Tibial nerve (tissue), 4 donors: ENCODE measurements at regions not wholly inside any gene's neighbourhood (a gene's known extent, or its start where the extent isn't known, plus 50 kb on each side); places are given as distances from the start of the nearest gene placed in this dataset.
"Not testable (repeated sequence)": the region's sequence is repeated elsewhere in the genome, so short reads cannot be mapped to it uniquely, and the experiment has no call there.

Experiments
- DNase-seq, 2 donors: peaks; one replicate each; pipeline ENCODE4 v3.0.0-alpha.2; 2019; ENCODE audit warnings: low spot score in 2 of 2
- H3K27ac ChIP-seq, 4 donors: fragments of 200-600 bp; sonication (generic) in 3 of 4; one replicate each; pipeline ENCODE4 v1.5.1; 2017 to 2019; ENCODE audit warnings: mild to moderate bottlenecking in 1 of 4
- H3K27me3 ChIP-seq, 2 donors: fragments of 200-600 bp; sonication (generic) in 1 of 2; one replicate each; pipeline versions ENCODE4 v1.5.1 to v1.6.0; 2017 to 2019
- H3K36me3 ChIP-seq, 3 donors: fragments of 200-600 bp; sonication (generic); one replicate each; pipeline ENCODE4 v1.5.1; 2018 to 2019
- H3K4me1 ChIP-seq, 4 donors: fragments of 200-600 bp; sonication (generic) in 3 of 4; one replicate each; pipeline ENCODE4 v1.5.1; 2017 to 2019
- H3K4me3 ChIP-seq, 4 donors: fragments of 200-600 bp; sonication (generic) in 3 of 4; one replicate each; pipeline ENCODE4 v1.5.1; 2017 to 2019; ENCODE audit warnings: mild to moderate bottlenecking in 1 of 4, moderate library complexity in 1 of 4
- H3K9me3 ChIP-seq, 4 donors: fragments of 200-600 bp; sonication (generic) in 3 of 4; one replicate each; pipeline ENCODE4 v1.5.1; 2017 to 2019
- EP300 ChIP-seq, 2 donors: sonication (generic); formaldehyde crosslinking; IDR thresholded peaks; one replicate each; pipeline ENCODE4 v1.6.1; 2017; ENCODE audit warnings: antibody characterized with exemption in 2 of 2, mild to moderate bottlenecking in 1 of 2
- POLR2A ChIP-seq, 2 donors: fragments of 450-650 bp; IDR thresholded peaks; one replicate each; pipeline ENCODE4 v1.6.1; 2017; ENCODE audit warnings: antibody characterized with exemption in 2 of 2, mild to moderate bottlenecking in 2 of 2, moderate library complexity in 2 of 2
- WGBS, 2 donors: methylation state at CpG; one replicate each; pipeline ENCODE4 v1.1.5; 2018; 5-methylcytosine and 5-hydroxymethylcytosine counted together
- TF ChIP-seq, protein P1 (sequence below), 5 experiments: fragments of 200-600 bp in 3 of 5; fragments of 450-650 bp in 2 of 5; sonication (generic) in 3 of 5; IDR thresholded peaks; one replicate each; pipeline ENCODE4 v1.5.1; 2016 to 2019; ENCODE audit warnings: antibody characterized with exemption in 5 of 5, mild to moderate bottlenecking in 3 of 5, moderate library complexity in 2 of 5

DNA sequence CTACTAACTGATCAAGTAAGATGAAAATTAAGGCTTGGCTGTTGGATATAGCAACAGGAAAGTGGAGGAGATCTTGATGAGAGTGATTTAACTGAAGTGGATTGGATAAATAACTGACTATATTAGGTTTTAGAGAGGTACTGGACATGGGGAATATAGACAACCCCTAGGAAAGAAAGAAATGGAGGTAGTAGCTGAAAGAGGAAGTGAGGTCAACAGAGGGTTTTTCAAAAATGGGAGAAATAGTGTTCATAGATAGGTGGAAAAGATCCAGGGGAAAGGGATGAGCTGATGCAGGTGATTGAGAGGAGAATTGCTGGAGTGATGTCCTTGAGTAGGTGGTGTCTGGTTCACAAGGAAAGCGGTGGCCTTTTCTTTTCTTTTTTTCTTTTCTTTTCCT lies 69.9 kb upstream of the PSME4 start:
- no peak for TF ChIP-seq EP300 (IDR thresholded peaks at IDR 0.05)
- TF ChIP-seq POLR2A (IDR thresholded peaks at IDR 0.05) = no peak
- TF ChIP-seq, protein P1, sequence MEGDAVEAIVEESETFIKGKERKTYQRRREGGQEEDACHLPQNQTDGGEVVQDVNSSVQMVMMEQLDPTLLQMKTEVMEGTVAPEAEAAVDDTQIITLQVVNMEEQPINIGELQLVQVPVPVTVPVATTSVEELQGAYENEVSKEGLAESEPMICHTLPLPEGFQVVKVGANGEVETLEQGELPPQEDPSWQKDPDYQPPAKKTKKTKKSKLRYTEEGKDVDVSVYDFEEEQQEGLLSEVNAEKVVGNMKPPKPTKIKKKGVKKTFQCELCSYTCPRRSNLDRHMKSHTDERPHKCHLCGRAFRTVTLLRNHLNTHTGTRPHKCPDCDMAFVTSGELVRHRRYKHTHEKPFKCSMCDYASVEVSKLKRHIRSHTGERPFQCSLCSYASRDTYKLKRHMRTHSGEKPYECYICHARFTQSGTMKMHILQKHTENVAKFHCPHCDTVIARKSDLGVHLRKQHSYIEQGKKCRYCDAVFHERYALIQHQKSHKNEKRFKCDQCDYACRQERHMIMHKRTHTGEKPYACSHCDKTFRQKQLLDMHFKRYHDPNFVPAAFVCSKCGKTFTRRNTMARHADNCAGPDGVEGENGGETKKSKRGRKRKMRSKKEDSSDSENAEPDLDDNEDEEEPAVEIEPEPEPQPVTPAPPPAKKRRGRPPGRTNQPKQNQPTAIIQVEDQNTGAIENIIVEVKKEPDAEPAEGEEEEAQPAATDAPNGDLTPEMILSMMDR (IDR thresholded peaks at IDR 0.05) = no peak
- no peak overlapping the region for H3K4me3 ChIP-seq
- H3K4me1 ChIP-seq = peaks cover 0 to 18% (median 4%) of the 10 kb centered on the region in 4 donors
- DNase-seq = no peak
- H3K9me3 ChIP-seq = peaks cover 0 to 4% (median 0%) of the 10 kb centered on the region in 4 donors
- H3K27ac ChIP-seq = no peak overlapping the region
- H3K27me3 ChIP-seq = no peaks in the 10 kb centered on the region
- 100% methylated on average over 1 of the region's 1 CpG for WGBS, 2 donors
- peaks cover 0 to 8% (median 0%) of the 10 kb centered on the region in 3 donors for H3K36me3 ChIP-seq

DNA sequence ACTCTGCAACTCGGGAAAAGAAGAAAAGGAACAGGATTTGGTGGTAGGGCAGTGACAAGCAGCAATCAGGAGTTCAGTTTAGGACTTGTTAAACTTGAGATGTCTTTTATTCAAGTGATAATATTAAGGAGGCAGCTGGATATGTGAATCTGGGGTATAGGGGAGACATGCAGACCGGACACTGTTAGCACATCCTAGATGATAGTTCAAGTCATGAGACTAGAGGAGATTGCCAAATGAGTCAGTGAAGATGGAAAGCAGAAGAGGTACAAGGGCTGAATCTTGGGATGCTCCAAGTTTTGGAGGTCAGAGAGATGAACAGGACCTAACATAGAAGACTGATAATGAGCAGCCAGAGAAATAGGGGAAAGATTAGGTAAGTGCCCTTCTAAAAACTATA lies 69.5 kb upstream of the PSME4 start:
- H3K27me3 ChIP-seq = no peaks in the 10 kb centered on the region
- H3K27ac ChIP-seq = no peak overlapping the region
- no peak for DNase-seq
- WGBS, 2 donors = 87 to 90% methylated on average over 2 of the region's 2 CpGs
- peaks cover 0 to under 1% (median 0%) of the 10 kb centered on the region in 4 donors for H3K9me3 ChIP-seq
- TF ChIP-seq EP300 (IDR thresholded peaks at IDR 0.05) (no peak), POLR2A (IDR thresholded peaks at IDR 0.05) (no peak)
- TF ChIP-seq, protein P1 (IDR thresholded peaks at IDR 0.05) = no peak
- peaks cover 0 to 18% (median 4%) of the 10 kb centered on the region in 4 donors for H3K4me1 ChIP-seq
- H3K36me3 ChIP-seq = peaks cover 0 to 8% (median 0%) of the 10 kb centered on the region in 3 donors
- H3K4me3 ChIP-seq = no peak overlapping the region

DNA sequence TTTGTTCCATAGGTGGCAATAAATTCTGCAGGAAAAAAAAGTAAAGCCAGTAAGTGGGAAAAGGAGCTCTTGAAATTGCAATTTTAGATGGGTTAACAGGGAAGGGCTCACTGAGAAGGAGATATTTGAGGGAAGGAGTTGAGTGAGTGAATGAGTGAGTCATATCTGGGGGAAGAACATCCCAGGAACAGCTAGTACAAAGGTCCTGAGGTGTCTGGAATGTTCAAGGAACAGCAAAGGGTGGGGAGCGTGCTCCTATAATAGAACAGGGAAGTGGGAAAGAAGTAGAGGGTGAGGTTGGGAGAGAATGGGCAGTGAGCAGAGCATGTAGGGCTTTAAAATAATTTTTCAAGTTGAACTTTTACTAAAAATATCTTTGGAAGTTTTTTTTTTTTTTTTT lies 68.0 kb upstream of the PSME4 start:
- no peaks in the 10 kb centered on the region for H3K9me3 ChIP-seq
- no peak overlapping the region for H3K4me3 ChIP-seq
- no peaks in the 10 kb centered on the region for H3K27me3 ChIP-seq
- H3K36me3 ChIP-seq = peaks cover 0 to 8% (median 0%) of the 10 kb centered on the region in 3 donors
- no peak overlapping the region for H3K27ac ChIP-seq
- peaks cover 0 to 11% (median 0%) of the 10 kb centered on the region in 4 donors for H3K4me1 ChIP-seq
- TF ChIP-seq, protein P1 (IDR thresholded peaks at IDR 0.05) = no peak
- TF ChIP-seq POLR2A (IDR thresholded peaks at IDR 0.05) (no peak), EP300 (IDR thresholded peaks at IDR 0.05) (no peak)
- no peak for DNase-seq
- 90 to 98% methylated on average over 1 of the region's 1 CpG for WGBS, 2 donors

DNA sequence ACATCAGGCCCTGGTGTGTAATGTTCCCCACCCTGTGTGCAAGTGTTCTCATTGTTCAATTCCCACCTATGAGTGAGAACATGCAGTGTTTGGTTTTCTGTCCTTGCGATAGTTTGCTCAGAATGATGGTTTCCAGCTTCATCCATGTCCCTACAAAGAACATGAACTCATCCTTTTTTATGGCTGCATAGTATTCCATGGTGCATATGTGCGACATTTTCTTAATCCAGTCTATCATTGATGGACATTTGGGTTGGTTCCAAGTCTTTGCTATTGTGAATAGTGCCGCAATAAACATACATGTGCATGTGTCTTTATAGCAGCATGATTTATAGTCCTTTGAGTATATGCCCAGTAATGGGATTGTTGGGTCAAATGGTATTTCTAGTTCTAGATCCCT lies 60.5 kb upstream of the PSME4 start:
- H3K27me3 ChIP-seq, H3K27ac ChIP-seq, DNase-seq, H3K4me1 ChIP-seq, H3K36me3 ChIP-seq, H3K9me3 ChIP-seq, H3K4me3 ChIP-seq: not testable (repeated sequence)
- WGBS, 2 donors = 99 to 100% methylated on average over 3 of the region's 3 CpGs

DNA sequence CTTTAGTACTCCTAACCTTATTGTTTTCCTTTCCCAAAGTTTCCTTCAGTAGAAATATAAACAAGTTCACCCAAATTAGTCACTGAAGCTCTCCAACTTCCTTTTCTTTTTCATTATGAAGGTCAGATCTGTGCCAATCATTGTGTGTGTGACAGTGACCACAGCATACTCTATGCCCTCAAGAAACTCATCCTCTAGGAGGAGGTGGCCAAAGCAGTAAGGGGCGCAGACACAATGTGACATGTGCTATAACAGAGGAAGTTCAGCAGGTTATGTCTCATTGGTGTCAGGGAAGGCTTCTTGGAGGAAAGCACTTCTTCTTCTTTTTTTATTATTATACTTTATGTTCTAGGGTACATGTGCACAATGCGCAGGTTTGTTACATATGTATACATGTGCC lies 60.0 kb upstream of the PSME4 start:
- Histone ChIP-seq H3K4me1 (no peaks in the 10 kb centered on the region), H3K27ac (no peak overlapping the region), H3K36me3 (no peaks in the 10 kb centered on the region), H3K4me3 (no peak overlapping the region), H3K27me3 (no peaks in the 10 kb centered on the region), H3K9me3 (peaks cover 0 to 4% (median 0%) of the 10 kb centered on the region in 4 donors)
- DNase-seq = no peak
- TF ChIP-seq POLR2A (IDR thresholded peaks at IDR 0.05) (no peak), EP300 (IDR thresholded peaks at IDR 0.05) (no peak)
- TF ChIP-seq, protein P1 (IDR thresholded peaks at IDR 0.05) = no peak
- 94 to 97% methylated on average over 2 of the region's 2 CpGs for WGBS, 2 donors

DNA sequence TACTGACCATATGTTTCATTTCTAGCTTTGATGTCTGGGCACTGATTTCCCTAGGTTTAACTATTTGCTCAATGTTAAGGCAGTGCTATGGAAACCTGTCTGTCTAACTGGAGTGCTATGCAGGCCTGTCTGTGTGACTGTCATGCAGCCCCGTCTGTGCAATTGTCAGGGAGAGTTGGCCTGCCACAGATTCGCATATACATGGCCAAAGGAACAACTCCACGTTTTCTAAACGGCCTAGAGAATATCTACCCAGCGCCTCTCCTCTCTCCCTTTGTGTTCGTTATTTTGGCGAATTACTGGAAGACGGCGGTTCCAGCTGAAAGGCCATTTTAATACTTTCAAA lies 59.6 kb upstream of the PSME4 start:
- no peak for DNase-seq

More for the DNA sequence above, 59.6 kb upstream of the PSME4 start:
- H3K27ac ChIP-seq = no peak overlapping the region
- H3K4me3 ChIP-seq = no peak overlapping the region
- no peak for TF ChIP-seq EP300 (IDR thresholded peaks at IDR 0.05)
- no peak for TF ChIP-seq POLR2A (IDR thresholded peaks at IDR 0.05)
- TF ChIP-seq, protein P1 (IDR thresholded peaks at IDR 0.05) = no peak
- H3K9me3 ChIP-seq = peaks cover 0 to 4% (median 0%) of the 10 kb centered on the region in 4 donors
- WGBS, 2 donors = 82 to 84% methylated on average over 9 of the region's 9 CpGs
- no peaks in the 10 kb centered on the region for H3K36me3 ChIP-seq
- H3K4me1 ChIP-seq = no peaks in the 10 kb centered on the region
- no peaks in the 10 kb centered on the region for H3K27me3 ChIP-seq
